Limb (tissue), 2 donors: ENCODE measurements at regions not wholly inside any gene's neighbourhood (a gene's known extent, or its start where the extent isn't known, plus 50 kb on each side); places are given as distances from the start of the nearest gene placed in this dataset.
"Not testable (repeated sequence)": the region's sequence is repeated elsewhere in the genome, so short reads cannot be mapped to it uniquely, and the experiment has no call there.

Source experiments
- DNase-seq, 2 donors: peaks; one replicate each; pipeline ENCODE4 v3.0.0-alpha.2; 2016; ENCODE audit errors: extremely low spot score in 2 of 2

GRCh38 chr4:135963009-135963408 lies 1569.3 kb downstream of the PCDH18 start:
- DNase-seq = no peak

GRCh38 chr4:135949931-135950330 lies 1582.4 kb downstream of the PCDH18 start:
- no peak for DNase-seq

- DNase-seq = no peak
Measured at GRCh38 chr4:135948797-135949196, 1583.5 kb downstream of the PCDH18 start.

GRCh38 chr4:135941671-135942070 lies 1590.6 kb downstream of the PCDH18 start:
- DNase-seq = no peak

- DNase-seq = no peak
Measured at GRCh38 chr4:135934026-135934425, 1598.3 kb downstream of the PCDH18 start.

GRCh38 chr4:135927651-135928050 lies 1604.6 kb downstream of the PCDH18 start:
- DNase-seq = no peak

GRCh38 chr4:135921081-135921480 lies 1611.2 kb downstream of the PCDH18 start:
- no peak for DNase-seq

GRCh38 chr4:135917011-135917410 lies 1615.3 kb downstream of the PCDH18 start:
- peak in 1 of 2 donors; percentile 76 for DNase-seq

- no peak for DNase-seq
Measured at GRCh38 chr4:135900956-135901355, 1631.3 kb downstream of the PCDH18 start.

GRCh38 chr4:135864304-135864703 lies 1662.7 kb upstream of the PABPC4L start:
- not testable (repeated sequence) for DNase-seq

- DNase-seq = no peak
Measured at GRCh38 chr4:135840781-135841180, 1639.2 kb upstream of the PABPC4L start.

- no peak for DNase-seq
Measured at GRCh38 chr4:135839712-135840111, 1638.1 kb upstream of the PABPC4L start.

GRCh38 chr4:135838889-135839288 lies 1637.3 kb upstream of the PABPC4L start:
- no peak for DNase-seq

GRCh38 chr4:135834471-135834870 lies 1632.9 kb upstream of the PABPC4L start:
- DNase-seq = no peak

GRCh38 chr4:135833529-135833928 lies 1631.9 kb upstream of the PABPC4L start:
- no peak for DNase-seq

GRCh38 chr4:135824759-135825296 lies 1623.2 kb upstream of the PABPC4L start:
- DNase-seq = no peak

GRCh38 chr4:135804785-135805184 lies 1603.2 kb upstream of the PABPC4L start:
- no peak for DNase-seq

- DNase-seq = peak in 1 of 2 donors; percentile 39
Measured at GRCh38 chr4:135777361-135777760, 1575.8 kb upstream of the PABPC4L start.

GRCh38 chr4:135775909-135776308 lies 1574.3 kb upstream of the PABPC4L start:
- no peak for DNase-seq

GRCh38 chr4:135770505-135770904 lies 1568.9 kb upstream of the PABPC4L start:
- no peak for DNase-seq

GRCh38 chr4:135744928-135745327 lies 1543.3 kb upstream of the PABPC4L start:
- DNase-seq = no peak

- DNase-seq = no peak
Measured at GRCh38 chr4:135741583-135741982, 1540.0 kb upstream of the PABPC4L start.

GRCh38 chr4:135739354-135739753 lies 1537.8 kb upstream of the PABPC4L start:
- DNase-seq = no peak

- no peak for DNase-seq
Measured at GRCh38 chr4:135735512-135735911, 1533.9 kb upstream of the PABPC4L start.
